B cell (primary cell): ENCODE measurements at regions not wholly inside any gene's neighbourhood (a gene's known extent, or its start where the extent isn't known, plus 50 kb on each side); places are given as distances from the start of the nearest gene placed in this dataset.
"Not testable (repeated sequence)": the region's sequence is repeated elsewhere in the genome, so short reads cannot be mapped to it uniquely, and the experiment has no call there.

ENCODE experiments used
- ATAC-seq: fragments of 200-7000 bp; cut with Tn5 transposase; one replicate; pipeline ENCODE4 v1.10.0; 2021; ENCODE audit warnings: low read depth, mild to moderate bottlenecking, moderate number of reproducible peaks, moderate library complexity
- CTCF ChIA-PET: fragments of 350-600 bp; sonication (Branson Sonifier 250); formaldehyde crosslinking; loops from one replicate; lab custom pipeline; 2021; ENCODE audit warnings: antibody characterized with exemption, inconsistent platforms; lab: Charles Lee
- POLR2A ChIA-PET: fragments of 350-600 bp; sonication (Branson Sonifier 250); formaldehyde crosslinking; loops from one replicate; lab custom pipeline; 2021; ENCODE audit warnings: antibody characterized with exemption; lab: Charles Lee
- DNase-seq: peaks from one replicate; pipeline ENCODE4 v3.0.0; 2013
- H2AFZ ChIP-seq: 2 replicates; pipeline ENCODE4 v1.6.1; 2012; ENCODE audit warnings: mild to moderate bottlenecking, low read depth, low read length; ENCODE audit not compliant: insufficient read depth, poor library complexity, severe bottlenecking
- H3K27ac ChIP-seq, 2 donors: 1 replicate in 1 of 2; 2 replicates in 1 of 2; pipeline ENCODE4 v1.5.1; 2012 to 2013; ENCODE audit warnings: low read length in 2 of 2, mild to moderate bottlenecking in 2 of 2, moderate library complexity in 1 of 2
- H3K27me3 ChIP-seq, 4 experiments: fragments of 200-600 bp in 1 of 4; sonication (generic) in 1 of 4; replicated peaks in 1 of 4; 1 replicate in 2 of 4; 2 replicates in 2 of 4; pipeline versions ENCODE4 v1.6.1 to v1.7.0; 2013 to 2016; ENCODE audit warnings: low read length in 3 of 4, mild to moderate bottlenecking in 2 of 4, mixed read lengths in 1 of 4, moderate library complexity in 1 of 4; ENCODE audit not compliant: insufficient read depth in 4 of 4, control insufficient read depth in 3 of 4; ENCODE audit errors: control extremely low read depth in 1 of 4
- H3K36me3 ChIP-seq, 2 experiments: replicated peaks in 1 of 2; 1 replicate in 1 of 2; 2 replicates in 1 of 2; pipeline versions ENCODE4 v1.6.1 to v1.7.1; 2013; ENCODE audit warnings: low read length in 1 of 2; ENCODE audit not compliant: insufficient read depth in 2 of 2, control insufficient read depth in 1 of 2; ENCODE audit errors: control extremely low read depth in 1 of 2, extremely low read depth in 1 of 2
- H3K4me1 ChIP-seq, 2 donors: fragments of 200-600 bp in 1 of 2; sonication (generic) in 1 of 2; 1 replicate in 1 of 2; 2 replicates in 1 of 2; pipeline versions ENCODE4 v1.5.1 to v1.6.1; 2013 to 2017; ENCODE audit warnings: low read length in 2 of 2; ENCODE audit not compliant: control insufficient read depth in 2 of 2, insufficient read depth in 2 of 2
- H3K4me2 ChIP-seq: replicated peaks from 2 replicates; pipeline ENCODE3; 2012; ENCODE audit warnings: mild to moderate bottlenecking, low read depth, low read length; ENCODE audit not compliant: poor library complexity, severe bottlenecking
- H3K4me3 ChIP-seq, 5 experiments: fragments of 200-600 bp in 1 of 5; sonication (generic) in 1 of 5; 1 replicate in 3 of 5; 2 replicates in 2 of 5; pipeline versions ENCODE4 v1.5.1 to v1.7.0; 2011 to 2016; ENCODE audit warnings: low read length in 4 of 5, mild to moderate bottlenecking in 4 of 5, low read depth in 2 of 5, control low read depth in 1 of 5, moderate library complexity in 1 of 5; ENCODE audit not compliant: insufficient read depth in 1 of 5; ENCODE audit errors: control extremely low read depth in 1 of 5, extremely low read depth in 1 of 5
- H3K79me2 ChIP-seq: fragments of 200-600 bp; sonication (generic); one replicate; pipeline ENCODE4 v1.6.0; 2016; ENCODE audit warnings: low read length; ENCODE audit not compliant: control insufficient read depth, insufficient read depth
- H3K9ac ChIP-seq: fragments of 200-600 bp; sonication (generic); 2 replicates; pipeline ENCODE4 v1.6.1; 2017; ENCODE audit warnings: mild to moderate bottlenecking, low read length, moderate library complexity
- H3K9me3 ChIP-seq, 3 donors: one replicate each; pipeline versions ENCODE4 v1.6.1 to v1.7.1; 2013; ENCODE audit warnings: low read length in 2 of 3; ENCODE audit not compliant: control insufficient read depth in 2 of 3, insufficient read depth in 1 of 3; ENCODE audit errors: control extremely low read depth in 1 of 3
- H4K20me1 ChIP-seq: 2 replicates; pipeline ENCODE4 v1.6.0; 2012; ENCODE audit warnings: mild to moderate bottlenecking, low read length; ENCODE audit not compliant: insufficient read depth, control insufficient read depth, poor library complexity, severe bottlenecking
- H3K27ac Mint-ChIP-seq: one replicate; pipeline ENCODE4 v1.8.0; 2021; ENCODE audit warnings: mixed read lengths
- H3K27me3 Mint-ChIP-seq: one replicate; pipeline ENCODE4 v1.8.0; 2021; ENCODE audit warnings: mixed read lengths
- H3K4me1 Mint-ChIP-seq: one replicate; pipeline ENCODE4 v1.8.0; 2021; ENCODE audit warnings: mixed read lengths
- H3K4me3 Mint-ChIP-seq: one replicate; pipeline ENCODE4 v1.8.0; 2021; ENCODE audit warnings: mixed read lengths
- H3K9me3 Mint-ChIP-seq: one replicate; pipeline ENCODE4 v1.8.0; 2022; ENCODE audit warnings: mixed read lengths; ENCODE audit not compliant: insufficient read depth
- CTCF ChIP-seq: fragments of 200-600 bp; IDR thresholded peaks from one replicate; pipeline ENCODE4 v1.8.0; 2022; ENCODE audit warnings: antibody characterized with exemption, mild to moderate bottlenecking
- EZH2 ChIP-seq: IDR thresholded peaks from 2 replicates; pipeline ENCODE4 v1.6.1; 2012; ENCODE audit warnings: borderline replicate concordance, low read depth, mild to moderate bottlenecking, moderate library complexity, low read length; ENCODE audit not compliant: insufficient read depth, poor library complexity, severe bottlenecking
- WGBS: methylation state at CpG from one replicate; pipeline ENCODE4 v1.1.5; 2013; ENCODE audit warnings: missing lambda C conversion rate; ENCODE audit not compliant: insufficient coverage; 5-methylcytosine and 5-hydroxymethylcytosine counted together
- intact Hi-C: fragments of 100-400 bp; cut with micrococcal nuclease; formaldehyde crosslinking; loops from one replicate; pipeline ENCODE4 v1.10.0; 2022

DNA sequence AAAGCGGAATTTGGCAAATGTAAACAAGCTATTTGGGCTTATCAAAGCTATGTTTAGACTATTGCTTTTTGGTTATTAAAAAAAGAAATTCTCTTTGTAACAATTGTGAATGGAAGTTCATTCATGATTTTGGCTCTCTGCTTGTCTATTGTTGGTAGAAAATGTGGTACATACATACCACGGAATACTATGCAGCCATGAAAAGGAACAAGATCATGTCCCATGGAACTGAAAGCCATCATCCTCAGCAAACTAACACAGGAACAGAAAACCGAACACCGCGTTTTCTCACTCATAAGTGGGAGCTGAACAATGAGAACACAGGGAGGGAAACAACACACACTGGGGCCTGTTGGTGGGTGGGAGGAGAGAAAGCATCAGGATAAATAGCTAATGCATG, 465.4 kb downstream of the SETD4 start:
- Histone ChIP-seq H3K36me3 (no peaks in the 10 kb centered on the region), H2AFZ (no peak overlapping the region), H3K4me3 (no peak overlapping the region), H3K27ac (no peak overlapping the region), H3K79me2 (no peaks in the 10 kb centered on the region), H3K4me2 (no peak overlapping the region), H3K4me1 (no peaks in the 10 kb centered on the region), H3K27me3 (peaks cover 0 to 8% (median 1%) of the 10 kb centered on the region in 4 experiments), H3K9ac (no peak overlapping the region), H3K9me3 (peaks cover under 1 to 5% (median 3%) of the 10 kb centered on the region in 3 donors), H4K20me1 (no peaks in the 10 kb centered on the region)
- ATAC-seq: no peak
- no CpG with 5 or more reads among the region's 5 CpGs for WGBS
- H3K27ac Mint-ChIP-seq: no peak overlapping the region
- DNase-seq: no peak
- no peak overlapping the region for H3K4me3 Mint-ChIP-seq
- ChIA-PET POLR2A (interaction anchor here (0.6 kb wide), 1 partner anchor 12 kb away, joined by 3 read pairs; no protein-coding TSS in a partner anchor), CTCF (no interaction called here)
- no peaks in the 10 kb centered on the region for H3K4me1 Mint-ChIP-seq
- intact Hi-C loops: no loop called here
- H3K9me3 Mint-ChIP-seq: no peaks in the 10 kb centered on the region
- H3K27me3 Mint-ChIP-seq: peaks cover 36% of the 10 kb centered on the region
- no peak for TF ChIP-seq CTCF
- TF ChIP-seq EZH2: no peak

- Histone ChIP-seq H2AFZ (no peak overlapping the region), H3K9me3 (peaks cover 1 to 5% (median 3%) of the 10 kb centered on the region in 3 donors), H4K20me1 (no peaks in the 10 kb centered on the region), H3K27ac (no peak overlapping the region), H3K4me2 (no peak overlapping the region), H3K9ac (no peak overlapping the region), H3K79me2 (no peaks in the 10 kb centered on the region), H3K4me1 (no peaks in the 10 kb centered on the region), H3K4me3 (no peak overlapping the region), H3K27me3 (peaks cover 0 to 5% (median 1%) of the 10 kb centered on the region in 4 experiments), H3K36me3 (no peaks in the 10 kb centered on the region)
- DNase-seq: no peak
- no peaks in the 10 kb centered on the region for H3K9me3 Mint-ChIP-seq
- H3K4me3 Mint-ChIP-seq: no peak overlapping the region
- TF ChIP-seq EZH2 (no peak), CTCF (no peak)
- H3K4me1 Mint-ChIP-seq: no peaks in the 10 kb centered on the region
- no peak for ATAC-seq
- intact Hi-C loops: no loop called here
- WGBS: no CpG with 5 or more reads among the region's 5 CpGs
- CTCF ChIA-PET: no interaction called here
- no peak overlapping the region for H3K27ac Mint-ChIP-seq
- POLR2A ChIA-PET: no interaction called here
- peaks cover 32% of the 10 kb centered on the region for H3K27me3 Mint-ChIP-seq
Observed at GRCh38 chr21:35593000-35593502, 467.3 kb downstream of the SETD4 start.

GRCh38 chr21:35590284-35590683, 470.0 kb downstream of the SETD4 start:
- H3K4me3 ChIP-seq, H3K36me3 ChIP-seq, H3K27ac Mint-ChIP-seq, H3K27ac ChIP-seq, DNase-seq, H2AFZ ChIP-seq, H3K79me2 ChIP-seq, intact Hi-C loops, H3K4me3 Mint-ChIP-seq, ATAC-seq, H3K27me3 ChIP-seq, H3K4me1 Mint-ChIP-seq, H3K9ac ChIP-seq, CTCF ChIA-PET, H3K4me1 ChIP-seq, H4K20me1 ChIP-seq, POLR2A ChIA-PET, H3K4me2 ChIP-seq, H3K9me3 Mint-ChIP-seq, H3K9me3 ChIP-seq: not testable (repeated sequence)
- 83% methylated on average over 2 of the region's 3 CpGs for WGBS
- peaks cover 29% of the 10 kb centered on the region for H3K27me3 Mint-ChIP-seq
